Fibroblast of pulmonary artery (primary cell): ENCODE measurements at regions not wholly inside any gene's neighbourhood (a gene's known extent, or its start where the extent isn't known, plus 50 kb on each side); places are given as distances from the start of the nearest gene placed in this dataset.
"Not testable (repeated sequence)": the region's sequence is repeated elsewhere in the genome, so short reads cannot be mapped to it uniquely, and the experiment has no call there.

ENCODE experiments used
- DNase-seq: peaks from one replicate; pipeline ENCODE4 v3.0.0-alpha.2; 2010; ENCODE audit warnings: low read depth
- H3K4me3 ChIP-seq: replicated peaks from 2 replicates; pipeline ENCODE4 v1.5.1; 2011; ENCODE audit warnings: low read depth, mild to moderate bottlenecking, control low read depth, low read length, moderate library complexity
- CTCF ChIP-seq: IDR thresholded peaks from 2 replicates; pipeline ENCODE4 v1.5.1; 2011; ENCODE audit warnings: mild to moderate bottlenecking, control low read depth, low read length, inconsistent platforms; ENCODE audit errors: missing control alignments

GRCh38 chr9:11159318-11159862, 546.6 kb upstream of the PTPRD start:
- no peak overlapping the region for H3K4me3 ChIP-seq
- no peak for TF ChIP-seq CTCF
- DNase-seq = no peak

- no peak overlapping the region for H3K4me3 ChIP-seq
- no peak for DNase-seq
- no peak for TF ChIP-seq CTCF
Measured at GRCh38 chr9:11163843-11164242, 551.0 kb upstream of the PTPRD start.

- H3K4me3 ChIP-seq = no peak overlapping the region
- no peak for TF ChIP-seq CTCF
- DNase-seq = no peak
Measured at GRCh38 chr9:11182001-11182400, 569.2 kb upstream of the PTPRD start.

GRCh38 chr9:11190719-11191118, 577.9 kb upstream of the PTPRD start:
- H3K4me3 ChIP-seq = no peak overlapping the region
- DNase-seq = no peak
- no peak for TF ChIP-seq CTCF

- H3K4me3 ChIP-seq = no peak overlapping the region
- no peak for DNase-seq
- no peak for TF ChIP-seq CTCF
Measured at GRCh38 chr9:11192993-11193392, 580.2 kb upstream of the PTPRD start.

- H3K4me3 ChIP-seq = no peak overlapping the region
- TF ChIP-seq CTCF = no peak
- no peak for DNase-seq
Measured at GRCh38 chr9:11194246-11194645, 581.4 kb upstream of the PTPRD start.

GRCh38 chr9:11196840-11197365, 584.1 kb upstream of the PTPRD start:
- not testable (repeated sequence) for H3K4me3 ChIP-seq

More at GRCh38 chr9:11196840-11197365, 584.1 kb upstream of the PTPRD start:
- DNase-seq = not testable (repeated sequence)
